OCI-LY7 (cell line): ENCODE measurements at regions not wholly inside any gene's neighbourhood (a gene's known extent, or its start where the extent isn't known, plus 50 kb on each side); places are given as distances from the start of the nearest gene placed in this dataset.
A peak's percentile ranks its signal among the peaks of the same experiment; 100 is the strongest.

ENCODE experiments used
- BruUV-seq: library from RNA; stranded (reverse); fragments of 400-500 nt; replicated peaks from 2 replicates; lab custom pipeline; 2021; lab: Mats Ljungman, UMichigan
- CTCF ChIA-PET: fragments of 300-600 bp; sonication (Branson Sonifier 250); formaldehyde crosslinking; loops from one replicate; lab custom pipeline; 2022; ENCODE audit warnings: antibody characterized with exemption; ENCODE audit not compliant: unreplicated experiment; lab: Charles Lee
- POLR2A ChIA-PET: fragments of 300-600 bp; sonication (Branson Sonifier 250); formaldehyde crosslinking; loops from one replicate; lab custom pipeline; 2022; ENCODE audit warnings: antibody characterized with exemption; lab: Charles Lee
- DNase-seq: peaks from one replicate; pipeline ENCODE4 v3.0.0-alpha.2; 2015; ENCODE audit warnings: low spot score
- H2AFZ ChIP-seq: fragments of 200-600 bp; sonication (generic), shearing (Covaris generic); 2 replicates; pipeline ENCODE4 v1.6.1; 2014; ENCODE audit warnings: mild to moderate bottlenecking, antibody characterized with exemption, low read length, moderate library complexity
- H3K27ac ChIP-seq: fragments of 200-600 bp; sonication (generic); 2 replicates; pipeline ENCODE4 v1.5.1; 2014; ENCODE audit warnings: mixed run types, low read depth, mild to moderate bottlenecking, moderate library complexity, low read length, inconsistent platforms; ENCODE audit not compliant: poor library complexity, severe bottlenecking
- H3K36me3 ChIP-seq: fragments of 200-600 bp; sonication (generic); 2 replicates; pipeline ENCODE4 v1.6.1; 2014; ENCODE audit warnings: mild to moderate bottlenecking, antibody characterized with exemption, low read length, moderate library complexity, mixed read lengths; ENCODE audit not compliant: insufficient read depth
- H3K4me1 ChIP-seq: fragments of 200-600 bp; sonication (generic); 2 replicates; pipeline ENCODE4 v1.5.1; 2014; ENCODE audit warnings: mild to moderate bottlenecking, low read length; ENCODE audit not compliant: insufficient read depth, poor library complexity, severe bottlenecking
- H3K4me2 ChIP-seq: fragments of 200-600 bp; sonication (generic); 2 replicates; pipeline ENCODE4 v1.6.1; 2014; ENCODE audit warnings: mild to moderate bottlenecking, low read length
- H3K4me3 ChIP-seq: fragments of 200-600 bp; sonication (generic); 2 replicates; pipeline ENCODE4 v1.5.1; 2014; ENCODE audit warnings: mild to moderate bottlenecking, low read depth, low read length; ENCODE audit not compliant: poor library complexity, severe bottlenecking
- H3K79me2 ChIP-seq: fragments of 200-600 bp; sonication (generic); 2 replicates; pipeline ENCODE4 v1.6.1; 2016; ENCODE audit warnings: low read depth, mild to moderate bottlenecking, low read length, moderate library complexity, mixed read lengths; ENCODE audit not compliant: insufficient read depth
- H3K9me2 ChIP-seq: fragments of 200-600 bp; sonication (generic); 2 replicates; pipeline ENCODE4 v1.6.1; 2016; ENCODE audit warnings: mild to moderate bottlenecking, low read length, mixed read lengths; ENCODE audit not compliant: insufficient read depth
- H3K9me3 ChIP-seq: fragments of 200-600 bp; sonication (generic); 2 replicates; pipeline ENCODE4 v1.6.1; 2014; ENCODE audit warnings: mild to moderate bottlenecking, mixed run types, low read length, mixed read lengths
- H4K20me1 ChIP-seq: fragments of 200-600 bp; sonication (generic); 2 replicates; pipeline ENCODE4 v1.6.1; 2014; ENCODE audit warnings: mild to moderate bottlenecking, antibody characterized with exemption, low read length, moderate library complexity, mixed read lengths; ENCODE audit not compliant: insufficient read depth
- CTCF ChIP-seq: fragments of 200-600 bp; sonication (generic); conservative IDR thresholded peaks from 2 replicates; pipeline ENCODE4 v1.5.1; 2014; ENCODE audit warnings: mild to moderate bottlenecking, antibody characterized with exemption, low read length, moderate library complexity, mixed read lengths
- EZH2phosphoT487 ChIP-seq: fragments of 200-600 bp; sonication (generic); IDR thresholded peaks from 2 replicates; pipeline ENCODE4 v1.6.1; 2018; ENCODE audit warnings: low read depth, borderline replicate concordance, mild to moderate bottlenecking, mixed run types, antibody characterized with exemption, low read length, moderate library complexity, mixed read lengths
- intact Hi-C: fragments of 100-400 bp; cut with micrococcal nuclease; formaldehyde crosslinking; loops from one replicate; pipeline ENCODE4 v1.10.0; 2022; ENCODE audit not compliant: unreplicated experiment

- H3K4me3 ChIP-seq: no peak overlapping the region
- H3K9me3 ChIP-seq: peaks cover 25% of the 10 kb centered on the region
- BruUV-seq: no TSS peak
- H3K4me1 ChIP-seq: peaks cover 19% of the 10 kb centered on the region
- intact Hi-C loops: loop anchor here (1.0 to 2.0 kb wide), 3 partner anchors 57 to 136 kb away; partner anchors contain the start of gene RIPOR2
- peak overlapping the region; percentile 25 for H3K4me2 ChIP-seq
- DNase-seq: peak; percentile 91
- no peaks in the 10 kb centered on the region for H3K79me2 ChIP-seq
- no peaks in the 10 kb centered on the region for H3K9me2 ChIP-seq
- peak overlapping the region; percentile 52 for H2AFZ ChIP-seq
- no peaks in the 10 kb centered on the region for H4K20me1 ChIP-seq
- peaks cover 12% of the 10 kb centered on the region; the same call in 1 of the 2 replicates for H3K36me3 ChIP-seq
- TF ChIP-seq CTCF (peak; percentile 96), EZH2phosphoT487 (no peak)
- H3K27ac ChIP-seq: no peak overlapping the region
- POLR2A ChIA-PET: interaction anchor here (0.7 to 2.3 kb wide), 18 partner anchors 13 to 247 kb away, joined by 3 to 26 read pairs (median 4); no protein-coding TSS in a partner anchor
- CTCF ChIA-PET: interaction anchor here (0.7 to 2.5 kb wide), 17 partner anchors 14 to 137 kb away, joined by 3 to 32 read pairs (median 4); partner anchors contain the start of gene RIPOR2
These were observed 56.2 kb upstream of the RIPOR2 start for GRCh38 chr6:24991810-24992467.

- Histone ChIP-seq H2AFZ (no peak overlapping the region), H3K4me1 (peaks cover 38% of the 10 kb centered on the region), H4K20me1 (no peaks in the 10 kb centered on the region), H3K27ac (no peak overlapping the region), H3K9me3 (peaks cover 25% of the 10 kb centered on the region), H3K9me2 (no peaks in the 10 kb centered on the region), H3K79me2 (no peaks in the 10 kb centered on the region), H3K36me3 (peaks cover 12% of the 10 kb centered on the region; the same call in 1 of the 2 replicates), H3K4me2 (no peak overlapping the region), H3K4me3 (no peak overlapping the region)
- TF ChIP-seq EZH2phosphoT487: no peak
- TF ChIP-seq CTCF: no peak
- no TSS peak for BruUV-seq
- CTCF ChIA-PET: no interaction called here
- DNase-seq: no peak
- POLR2A ChIA-PET: interaction anchor here (0.8 to 1.2 kb wide), 2 partner anchors 41 to 113 kb away, joined by 3 to 4 read pairs; no protein-coding TSS in a partner anchor
- intact Hi-C loops: no loop called here
These were observed 59.1 kb upstream of the RIPOR2 start for GRCh38 chr6:24994812-24995211.

GRCh38 chr6:24995270-24995669 lies 59.5 kb upstream of the RIPOR2 start:
- Histone ChIP-seq H3K79me2 (no peaks in the 10 kb centered on the region), H3K9me3 (peaks cover 25% of the 10 kb centered on the region), H4K20me1 (no peaks in the 10 kb centered on the region), H3K36me3 (peaks cover 12% of the 10 kb centered on the region; the same call in 1 of the 2 replicates), H3K4me1 (peaks cover 38% of the 10 kb centered on the region), H3K4me3 (no peak overlapping the region), H3K9me2 (no peaks in the 10 kb centered on the region), H2AFZ (no peak overlapping the region), H3K4me2 (no peak overlapping the region), H3K27ac (no peak overlapping the region)
- DNase-seq: no peak
- CTCF ChIA-PET: no interaction called here
- POLR2A ChIA-PET: interaction anchor here (0.7 to 0.8 kb wide), 2 partner anchors 40 to 91 kb away, joined by 3 to 5 read pairs; no protein-coding TSS in a partner anchor
- intact Hi-C loops: no loop called here
- BruUV-seq: no TSS peak
- TF ChIP-seq EZH2phosphoT487: no peak
- no peak for TF ChIP-seq CTCF
